NCI-H69 (cell line): ENCODE measurements at regions not wholly inside any gene's neighbourhood (a gene's known extent, or its start where the extent isn't known, plus 50 kb on each side); places are given as distances from the start of the nearest gene placed in this dataset.

Experiments
- DNase-seq: peaks from one replicate; lab custom pipeline; 2025; lab: John Stamatoyannopoulos, UW

- no peak for DNase-seq
Observed at GRCh38 chr19:29429021-29429420, 96.8 kb upstream of the VSTM2B start.

GRCh38 chr19:29429581-29429980 is 96.2 kb upstream of the VSTM2B start:
- no peak for DNase-seq

GRCh38 chr19:29431332-29431731 is 94.5 kb upstream of the VSTM2B start:
- DNase-seq, result no peak

- DNase-seq, result no peak
Observed at GRCh38 chr19:29432677-29433076, 93.1 kb upstream of the VSTM2B start.

GRCh38 chr19:29436591-29437103 is 89.1 kb upstream of the VSTM2B start:
- DNase-seq, result no peak

- DNase-seq, result no peak
Observed at GRCh38 chr19:29439021-29439420, 86.8 kb upstream of the VSTM2B start.

- no peak for DNase-seq
Observed at GRCh38 chr19:29439688-29440550, 85.9 kb upstream of the VSTM2B start.

- no peak for DNase-seq
Observed at GRCh38 chr19:29442094-29442493, 83.7 kb upstream of the VSTM2B start.

- DNase-seq, result no peak
Observed at GRCh38 chr19:29442910-29443309, 82.9 kb upstream of the VSTM2B start.

GRCh38 chr19:29445246-29445645 is 80.5 kb upstream of the VSTM2B start:
- no peak for DNase-seq

GRCh38 chr19:29446361-29446760 is 79.4 kb upstream of the VSTM2B start:
- no peak for DNase-seq

- no peak for DNase-seq
Observed at GRCh38 chr19:29448046-29448445, 77.7 kb upstream of the VSTM2B start.

- DNase-seq, result no peak
Observed at GRCh38 chr19:29449371-29449770, 76.4 kb upstream of the VSTM2B start.

- no peak for DNase-seq
Observed at GRCh38 chr19:29450306-29450705, 75.5 kb upstream of the VSTM2B start.

- no peak for DNase-seq
Observed at GRCh38 chr19:29450812-29451211, 75.0 kb upstream of the VSTM2B start.

- DNase-seq, result no peak
Observed at GRCh38 chr19:29454109-29454508, 71.7 kb upstream of the VSTM2B start.

- no peak for DNase-seq
Observed at GRCh38 chr19:29457413-29457812, 68.4 kb upstream of the VSTM2B start.

- DNase-seq, result peak; percentile 24
Observed at GRCh38 chr19:29467824-29468401, 57.9 kb upstream of the VSTM2B start.

GRCh38 chr19:29475469-29475868 is 50.3 kb upstream of the VSTM2B start:
- no peak for DNase-seq
